ENCODE measurements at regions not wholly inside any gene's neighbourhood (a gene's known extent, or its start where the extent isn't known, plus 50 kb on each side); places are given as distances from the start of the nearest gene placed in this dataset.

GRCh38 chr2:200725596-200725995, 86.1 kb upstream of the BZW1 start:
- TF ChIP-seq, protein P1, sequence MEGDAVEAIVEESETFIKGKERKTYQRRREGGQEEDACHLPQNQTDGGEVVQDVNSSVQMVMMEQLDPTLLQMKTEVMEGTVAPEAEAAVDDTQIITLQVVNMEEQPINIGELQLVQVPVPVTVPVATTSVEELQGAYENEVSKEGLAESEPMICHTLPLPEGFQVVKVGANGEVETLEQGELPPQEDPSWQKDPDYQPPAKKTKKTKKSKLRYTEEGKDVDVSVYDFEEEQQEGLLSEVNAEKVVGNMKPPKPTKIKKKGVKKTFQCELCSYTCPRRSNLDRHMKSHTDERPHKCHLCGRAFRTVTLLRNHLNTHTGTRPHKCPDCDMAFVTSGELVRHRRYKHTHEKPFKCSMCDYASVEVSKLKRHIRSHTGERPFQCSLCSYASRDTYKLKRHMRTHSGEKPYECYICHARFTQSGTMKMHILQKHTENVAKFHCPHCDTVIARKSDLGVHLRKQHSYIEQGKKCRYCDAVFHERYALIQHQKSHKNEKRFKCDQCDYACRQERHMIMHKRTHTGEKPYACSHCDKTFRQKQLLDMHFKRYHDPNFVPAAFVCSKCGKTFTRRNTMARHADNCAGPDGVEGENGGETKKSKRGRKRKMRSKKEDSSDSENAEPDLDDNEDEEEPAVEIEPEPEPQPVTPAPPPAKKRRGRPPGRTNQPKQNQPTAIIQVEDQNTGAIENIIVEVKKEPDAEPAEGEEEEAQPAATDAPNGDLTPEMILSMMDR (conservative IDR thresholded peaks at IDR 0.05): no peak
- H3K27ac ChIP-seq: no peak overlapping the region

DNA sequence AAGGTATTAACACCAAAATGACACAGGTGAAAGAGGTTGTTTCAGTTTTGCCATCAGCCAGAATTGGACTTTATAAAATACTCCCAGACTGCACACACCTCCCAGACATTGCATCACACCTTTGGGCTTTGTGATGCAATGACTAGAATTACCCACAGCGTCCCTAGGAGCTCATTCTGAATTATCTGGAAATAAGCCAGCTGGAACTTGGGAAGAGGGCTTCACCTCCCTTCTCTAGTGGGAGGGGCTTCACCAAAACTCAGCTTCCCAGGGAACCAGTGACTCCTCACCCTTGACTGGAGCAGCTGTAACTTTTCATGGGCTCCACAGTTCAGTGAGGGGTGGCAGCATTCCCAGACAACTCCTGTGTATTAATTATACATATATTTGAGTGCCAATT, 83.1 kb upstream of the BZW1 start:
- H3K27ac ChIP-seq: no peak overlapping the region
- TF ChIP-seq, protein P1 (conservative IDR thresholded peaks at IDR 0.05): no peak

DNA sequence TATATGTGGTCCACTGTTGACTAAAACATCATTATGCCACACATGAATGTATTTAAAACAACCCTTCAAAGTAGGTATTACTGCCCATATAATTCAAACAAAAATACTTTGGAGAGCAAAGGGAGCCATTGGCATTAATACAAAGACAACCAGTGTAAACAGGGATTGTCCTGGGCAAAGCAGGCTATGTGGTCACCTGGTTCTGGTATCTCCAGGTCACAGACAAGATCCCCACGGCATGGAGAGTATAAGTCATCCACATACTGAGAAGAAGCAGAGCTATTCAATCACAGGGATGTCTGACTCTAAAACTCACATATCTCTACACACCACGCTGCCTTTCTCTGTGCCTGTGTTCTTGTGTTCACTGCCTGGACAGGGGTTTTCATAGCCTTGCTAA, 81.4 kb upstream of the BZW1 start:
- H3K27ac ChIP-seq: no peak overlapping the region
- TF ChIP-seq, protein P1 (conservative IDR thresholded peaks at IDR 0.05): no peak

- TF ChIP-seq, protein P1 (conservative IDR thresholded peaks at IDR 0.05): no peak
- H3K27ac ChIP-seq: no peak overlapping the region
These were observed 80.8 kb upstream of the BZW1 start for GRCh38 chr2:200730960-200731359.

- TF ChIP-seq, protein P1 (conservative IDR thresholded peaks at IDR 0.05): no peak
- H3K27ac ChIP-seq: no peak overlapping the region
These were observed 78.8 kb upstream of the BZW1 start for GRCh38 chr2:200732866-200733265.

DNA sequence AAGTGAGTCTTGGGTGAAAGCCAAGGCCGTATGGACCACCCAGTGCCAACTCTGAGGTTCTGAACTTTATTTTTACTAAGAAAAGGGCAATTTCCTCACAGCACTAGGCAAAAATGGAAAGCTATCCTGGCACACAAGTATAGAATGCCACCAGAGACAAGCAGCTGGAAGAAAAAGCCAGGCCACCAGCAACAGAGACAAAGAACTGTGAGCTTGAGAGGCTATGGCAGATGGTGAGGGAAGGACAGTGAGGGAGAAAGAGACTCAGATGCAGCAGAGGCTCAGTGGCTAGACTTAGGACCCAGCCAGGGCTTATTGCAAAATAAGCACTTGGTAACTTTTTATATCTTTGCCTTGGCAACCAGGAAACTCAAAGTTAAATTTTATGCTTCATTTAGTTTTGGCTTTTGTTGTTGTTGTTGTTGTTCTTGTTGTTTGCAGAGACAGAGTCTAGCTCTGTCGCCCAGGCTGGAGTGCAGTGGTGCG, 78.0 kb upstream of the BZW1 start:
- TF ChIP-seq, protein P1 (conservative IDR thresholded peaks at IDR 0.05): no peak
- H3K27ac ChIP-seq: no peak overlapping the region

- H3K27ac ChIP-seq: peak overlapping the region; percentile 21; the same call in 1 of the 2 replicates
- TF ChIP-seq, protein P1 (conservative IDR thresholded peaks at IDR 0.05): no peak
These were observed 76.6 kb upstream of the BZW1 start for GRCh38 chr2:200735061-200735460.
